HG02852 (cell line): ENCODE measurements at regions not wholly inside any gene's neighbourhood (a gene's known extent, or its start where the extent isn't known, plus 50 kb on each side); places are given as distances from the start of the nearest gene placed in this dataset.
A peak's percentile ranks its signal among the peaks of the same experiment; 100 is the strongest.

Experiments
- ATAC-seq: cut with Tn5 transposase; IDR thresholded peaks from one replicate; pipeline ENCODE4 v1.9.1; 2021; ENCODE audit warnings: mild to moderate bottlenecking, moderate library complexity; ENCODE audit not compliant: unreplicated experiment

DNA sequence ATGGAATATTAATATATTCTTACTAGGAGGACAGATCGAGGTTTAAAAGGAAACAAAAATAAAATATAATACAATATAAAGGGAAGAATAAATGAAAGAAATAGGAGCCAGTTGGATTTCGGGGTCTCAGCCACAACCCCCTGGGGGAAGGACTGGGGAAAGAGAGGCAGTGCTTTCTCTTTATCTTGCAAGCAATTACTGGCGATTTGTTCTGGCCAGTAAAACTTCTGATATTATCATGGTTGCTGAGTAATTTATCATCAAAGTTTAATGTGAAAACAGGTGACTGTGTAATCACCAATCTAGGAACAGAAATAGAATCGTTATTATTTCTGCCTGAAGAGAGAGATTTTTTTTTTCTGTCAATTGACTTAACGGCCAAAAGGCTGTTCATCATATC, 917.7 kb upstream of the CELF4 start:
- ATAC-seq: no peak

DNA sequence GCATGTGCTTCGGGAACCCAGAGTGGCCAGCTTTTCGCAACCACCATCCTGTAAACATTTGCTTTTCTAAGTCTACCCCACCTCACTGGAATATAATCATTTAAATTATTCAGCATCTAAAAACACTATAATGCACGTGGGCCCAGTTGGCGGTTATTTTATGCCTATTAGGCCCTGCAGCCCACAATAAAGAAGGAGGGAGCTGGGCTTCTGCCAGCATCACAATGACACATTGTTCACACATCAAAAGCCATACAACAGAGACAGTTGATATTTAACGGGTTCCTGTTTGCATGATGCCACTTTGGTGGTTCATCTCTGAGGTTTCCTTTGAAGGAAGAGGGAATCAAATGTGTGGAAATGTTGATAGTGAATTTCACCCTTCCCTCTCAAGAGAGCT, 916.0 kb upstream of the CELF4 start:
- no peak for ATAC-seq

DNA sequence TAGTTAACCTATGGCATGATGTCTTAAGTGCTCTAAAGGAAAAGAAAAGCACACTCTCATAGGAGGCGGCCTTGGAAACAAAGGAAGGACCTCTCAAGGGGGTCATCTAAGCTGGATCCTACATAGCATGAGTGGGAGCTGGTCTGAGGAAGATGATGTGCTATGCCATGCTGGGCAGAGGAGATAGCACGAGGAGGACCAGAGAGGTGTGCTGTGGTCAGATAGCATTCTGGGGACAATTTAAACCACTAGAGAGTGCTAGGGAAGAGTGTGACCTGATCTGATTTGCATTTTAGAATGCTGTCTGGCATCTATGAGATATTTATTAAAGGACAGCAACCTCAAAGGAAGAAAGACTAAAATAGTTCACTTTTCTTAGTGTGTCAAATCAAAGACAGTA, 910.1 kb upstream of the CELF4 start:
- ATAC-seq: no peak

GRCh38 chr18:38473535-38473934, 907.9 kb upstream of the CELF4 start:
- no peak for ATAC-seq

DNA sequence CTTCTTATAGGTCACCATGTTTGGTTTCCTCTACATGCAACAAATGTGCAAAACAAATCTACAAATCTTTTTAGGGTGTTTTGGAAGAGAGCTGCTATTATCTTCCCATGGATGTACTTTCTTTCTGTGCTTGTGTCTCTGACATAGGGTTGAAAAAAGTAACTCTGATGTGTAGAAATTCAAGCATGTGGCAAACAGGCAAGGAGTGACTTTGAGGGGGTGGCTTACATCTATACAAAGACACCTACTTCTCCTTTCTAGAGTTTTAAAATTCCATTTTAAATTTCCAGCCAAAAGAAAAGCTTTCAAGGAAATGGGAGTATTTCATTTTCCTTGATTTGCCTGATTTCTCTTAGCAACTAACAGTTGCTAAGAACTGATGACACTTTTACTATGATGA, 904.8 kb upstream of the CELF4 start:
- ATAC-seq: no peak

- no peak for ATAC-seq
Observed at GRCh38 chr18:38466426-38466825, 900.8 kb upstream of the CELF4 start.

- no peak for ATAC-seq
Observed at GRCh38 chr18:38464024-38464423, 898.4 kb upstream of the CELF4 start.

- no peak for ATAC-seq
Observed at GRCh38 chr18:38460657-38461056, 895.1 kb upstream of the CELF4 start.

DNA sequence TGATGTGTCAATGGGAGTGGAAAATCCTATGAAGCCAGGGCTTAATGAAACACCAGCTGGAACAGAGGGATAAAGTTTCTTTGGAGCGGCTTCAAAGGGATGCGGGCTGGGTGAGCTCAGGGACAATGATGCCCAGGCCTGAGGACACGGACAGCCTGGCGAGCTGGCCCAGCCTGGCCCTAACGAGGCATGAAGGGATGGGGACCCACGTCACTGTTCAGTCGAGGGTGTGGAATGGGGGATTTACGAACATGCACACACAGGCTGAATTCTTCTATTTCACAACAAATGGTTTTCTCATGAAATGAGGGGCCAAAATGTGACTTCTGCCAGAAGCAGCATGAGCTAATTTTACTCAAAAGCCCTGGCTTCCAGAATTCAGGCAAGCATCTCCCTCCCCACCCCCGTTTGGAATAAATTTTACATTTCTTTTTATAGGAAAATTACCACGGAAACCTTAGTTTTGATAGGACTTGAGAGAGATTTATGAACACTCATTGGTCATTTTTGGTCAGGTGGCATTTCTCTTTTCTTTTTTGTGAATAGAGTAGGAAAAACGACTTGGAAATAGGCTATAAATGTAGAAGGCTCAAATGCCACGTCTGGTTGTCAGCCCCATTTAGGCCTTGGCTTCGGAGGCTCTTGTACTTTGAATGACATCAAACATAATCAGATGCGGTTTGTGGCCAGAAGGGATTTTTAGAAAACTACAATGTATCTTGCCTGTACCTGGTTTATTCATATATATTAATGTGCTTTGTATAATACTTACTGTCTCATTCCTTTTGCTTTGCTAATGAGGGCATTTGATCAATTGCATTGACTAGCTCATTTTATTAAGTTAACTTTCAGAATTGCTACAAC, 893.8 kb upstream of the CELF4 start:
- ATAC-seq: no peak

DNA sequence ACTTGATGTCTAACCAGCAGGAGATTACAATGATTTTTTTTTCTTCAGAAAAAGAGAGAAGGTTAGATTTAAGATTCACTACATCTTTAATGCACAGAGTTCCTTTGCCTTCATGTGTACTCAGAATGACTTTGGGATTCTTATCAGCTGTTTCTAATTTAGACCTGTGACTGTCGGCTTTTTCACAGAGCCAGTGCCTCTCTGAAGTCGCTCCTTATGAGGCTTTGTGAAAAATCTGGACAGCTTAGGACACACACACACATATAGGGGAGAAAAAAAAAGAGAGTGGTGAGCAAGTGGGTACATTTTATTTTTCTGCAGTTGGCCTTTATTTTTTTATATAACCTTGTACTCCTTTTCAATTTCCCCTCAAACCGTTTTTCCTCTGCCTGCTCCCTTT, 893.1 kb upstream of the CELF4 start:
- ATAC-seq: no peak

GRCh38 chr18:38456253-38456652, 890.7 kb upstream of the CELF4 start:
- no peak for ATAC-seq

DNA sequence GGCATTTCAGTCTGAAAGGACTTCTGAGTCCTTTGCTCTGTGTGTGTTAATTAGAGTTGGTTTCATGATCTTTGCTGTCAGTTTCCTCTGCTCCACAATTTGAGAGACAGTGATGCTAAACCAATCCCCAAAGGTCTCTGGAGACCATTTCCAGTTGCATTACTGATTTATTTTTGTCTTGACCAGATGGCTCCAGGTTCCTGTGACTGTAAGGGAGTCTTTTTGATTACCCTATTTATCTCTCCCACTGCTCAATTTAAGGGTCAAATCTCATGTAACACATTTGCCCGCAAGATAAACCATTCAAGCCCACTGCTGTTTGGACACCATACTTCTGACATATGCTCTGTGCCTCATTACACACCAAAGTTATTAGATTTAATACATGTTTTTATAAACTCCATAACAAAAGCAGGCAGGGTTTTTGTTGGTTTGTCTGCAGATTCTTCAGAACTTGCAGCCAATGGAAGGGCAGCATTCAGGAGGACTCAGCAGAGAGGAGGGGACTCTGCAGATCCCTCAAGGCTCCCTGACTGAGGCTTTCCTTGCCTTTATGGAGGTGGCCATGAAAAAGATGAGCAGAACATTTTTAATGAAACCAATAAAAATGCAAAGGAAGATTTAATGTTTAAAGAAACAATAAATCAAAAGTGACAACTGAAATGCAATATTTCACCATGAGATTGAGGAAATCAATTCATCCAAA, 889.3 kb upstream of the CELF4 start:
- ATAC-seq: no peak

GRCh38 chr18:38453880-38454279, 888.3 kb upstream of the CELF4 start:
- ATAC-seq: no peak

GRCh38 chr18:38450876-38451275, 885.3 kb upstream of the CELF4 start:
- no peak for ATAC-seq

- ATAC-seq: no peak
Observed at GRCh38 chr18:38445804-38446145, 880.2 kb upstream of the CELF4 start.

GRCh38 chr18:38444971-38445803, 879.6 kb upstream of the CELF4 start:
- no peak for ATAC-seq

DNA sequence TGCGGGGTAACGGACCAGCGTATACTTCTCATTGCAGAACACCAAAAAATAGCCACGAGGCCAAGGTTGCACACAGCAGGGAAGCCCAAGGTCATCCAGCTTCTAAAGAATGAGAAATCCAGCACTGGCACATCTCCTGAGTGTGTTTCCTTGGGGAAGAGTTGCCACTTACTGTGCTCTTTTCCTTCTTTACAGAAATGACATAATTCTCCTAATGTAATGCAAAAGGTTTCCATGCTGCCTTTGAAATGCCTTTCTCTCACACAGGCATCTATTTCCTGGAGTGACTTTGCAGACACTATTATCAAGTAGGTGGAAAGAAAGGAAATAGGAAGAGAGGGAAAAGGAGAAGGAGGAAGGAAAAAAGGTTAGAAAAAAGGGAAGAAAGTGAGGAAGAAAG, 862.1 kb upstream of the CELF4 start:
- ATAC-seq: no peak

DNA sequence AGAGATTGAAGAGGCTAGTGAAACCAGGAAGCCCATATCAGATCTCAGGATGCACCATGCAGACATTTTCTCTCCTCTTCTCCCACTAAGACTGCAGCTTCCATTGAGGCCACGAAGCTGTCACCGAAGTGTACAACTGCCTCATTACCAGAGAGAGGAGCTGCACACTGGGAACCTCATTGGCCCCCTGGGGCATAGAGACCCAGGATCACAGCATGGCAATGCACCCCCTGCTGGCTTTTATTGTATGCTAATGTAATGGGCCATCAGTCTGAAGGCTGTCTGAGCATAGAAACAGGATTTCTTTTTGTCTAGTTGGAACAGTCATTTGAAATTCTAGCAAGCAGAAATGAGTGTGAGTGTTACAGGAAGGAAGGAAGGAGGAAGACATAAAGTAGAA, 861.6 kb upstream of the CELF4 start:
- no peak for ATAC-seq

DNA sequence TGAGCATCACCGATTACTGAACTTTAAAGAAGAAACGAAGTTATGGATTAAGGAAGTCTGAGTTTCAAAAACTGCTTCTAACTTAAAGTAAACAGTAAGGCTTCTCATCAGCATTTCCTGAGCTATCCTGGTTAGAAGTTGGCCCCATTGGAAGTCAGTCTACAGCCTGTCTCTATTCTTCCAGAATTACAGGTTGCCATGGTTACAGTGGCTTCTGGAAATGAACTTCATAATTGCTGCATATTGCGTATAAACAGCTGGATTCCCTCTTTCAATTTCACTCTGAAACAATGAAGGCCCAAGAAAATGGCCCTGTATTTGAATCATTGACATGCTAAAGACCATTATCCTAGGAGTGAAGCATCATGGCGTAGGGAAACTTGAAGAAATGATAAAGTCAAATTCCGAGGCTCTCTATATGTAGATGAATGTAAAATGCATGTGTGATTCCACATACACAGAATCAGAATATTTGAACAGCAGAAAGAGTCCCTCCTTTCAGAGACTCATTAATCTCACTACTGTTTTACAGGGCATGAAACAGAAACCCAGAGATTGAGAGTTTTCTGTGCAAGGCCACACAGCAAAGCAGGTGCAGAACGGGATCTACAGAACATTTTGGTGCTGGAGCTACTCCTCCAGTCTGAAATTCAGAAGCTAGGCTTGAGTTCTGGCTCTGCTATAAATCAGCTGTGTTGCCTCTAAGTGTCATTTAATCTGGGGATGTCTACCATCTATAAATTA, 856.4 kb upstream of the CELF4 start:
- ATAC-seq: peak; percentile 79

DNA sequence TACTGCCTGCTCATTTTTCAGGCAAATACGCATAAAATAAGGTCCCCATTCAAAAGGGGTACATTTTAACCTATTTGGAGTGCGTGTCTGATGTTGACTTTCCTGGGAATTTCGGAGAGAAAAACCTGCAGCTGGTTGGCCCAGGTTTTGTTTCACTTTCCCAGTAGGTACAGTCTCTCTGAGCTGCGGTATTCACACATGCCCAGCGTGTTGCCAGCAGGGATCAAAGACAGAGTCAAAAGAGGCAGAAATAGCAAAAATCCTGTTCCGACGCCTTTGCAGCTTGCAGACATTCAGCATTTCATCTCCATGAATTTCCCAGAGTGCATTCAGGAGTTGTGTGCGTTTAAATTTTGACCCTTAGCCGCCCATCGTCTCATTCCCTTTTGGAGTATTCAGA, 855.4 kb upstream of the CELF4 start:
- no peak for ATAC-seq

DNA sequence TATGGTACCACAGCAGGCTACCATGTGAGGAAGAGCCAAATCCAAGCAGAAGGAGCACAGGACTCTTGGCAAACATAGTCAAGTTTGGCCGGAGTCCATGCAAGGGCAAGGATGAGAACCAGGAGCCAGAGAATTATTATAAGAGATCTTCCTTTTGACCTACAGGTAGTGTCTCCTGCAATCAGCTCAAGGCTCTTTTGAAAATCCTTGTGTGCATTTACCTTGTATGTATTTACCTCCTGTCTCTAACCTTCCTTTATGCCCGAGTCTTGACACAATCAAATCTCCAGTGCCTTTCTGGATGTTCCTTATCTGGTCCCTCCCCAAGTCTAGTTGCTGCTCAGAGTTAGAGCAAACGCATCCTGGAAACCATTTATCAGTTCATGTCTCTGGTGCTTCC, 855.0 kb upstream of the CELF4 start:
- ATAC-seq: no peak
